ENCODE measurements at regions not wholly inside any gene's neighbourhood (a gene's known extent, or its start where the extent isn't known, plus 50 kb on each side); places are given as distances from the start of the nearest gene placed in this dataset.

DNA sequence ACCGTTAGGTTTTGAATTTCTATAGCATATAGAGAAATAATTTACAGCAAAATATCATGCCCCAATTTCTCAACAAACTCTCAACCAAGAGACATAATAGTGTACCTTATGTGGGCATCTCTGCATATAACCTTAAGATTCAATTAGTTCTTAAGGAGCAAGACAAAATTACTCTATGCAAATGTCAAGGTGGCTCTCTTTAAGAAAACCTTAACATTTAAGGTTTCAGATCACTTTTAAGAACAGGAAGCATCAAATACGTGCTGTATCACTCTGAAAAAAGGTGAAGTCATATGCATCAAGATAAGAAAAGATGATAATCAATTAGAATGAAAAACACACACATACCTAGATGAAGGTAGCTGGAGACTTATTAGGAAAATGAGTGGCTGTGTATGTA is 728.0 kb downstream of the FLRT2 start:
- TF ChIP-seq POLR2AphosphoS5 (IDR thresholded peaks at IDR 0.05) (no peak), POLR2A (IDR thresholded peaks at IDR 0.05) (no peak)
- TF ChIP-seq, protein P1, sequence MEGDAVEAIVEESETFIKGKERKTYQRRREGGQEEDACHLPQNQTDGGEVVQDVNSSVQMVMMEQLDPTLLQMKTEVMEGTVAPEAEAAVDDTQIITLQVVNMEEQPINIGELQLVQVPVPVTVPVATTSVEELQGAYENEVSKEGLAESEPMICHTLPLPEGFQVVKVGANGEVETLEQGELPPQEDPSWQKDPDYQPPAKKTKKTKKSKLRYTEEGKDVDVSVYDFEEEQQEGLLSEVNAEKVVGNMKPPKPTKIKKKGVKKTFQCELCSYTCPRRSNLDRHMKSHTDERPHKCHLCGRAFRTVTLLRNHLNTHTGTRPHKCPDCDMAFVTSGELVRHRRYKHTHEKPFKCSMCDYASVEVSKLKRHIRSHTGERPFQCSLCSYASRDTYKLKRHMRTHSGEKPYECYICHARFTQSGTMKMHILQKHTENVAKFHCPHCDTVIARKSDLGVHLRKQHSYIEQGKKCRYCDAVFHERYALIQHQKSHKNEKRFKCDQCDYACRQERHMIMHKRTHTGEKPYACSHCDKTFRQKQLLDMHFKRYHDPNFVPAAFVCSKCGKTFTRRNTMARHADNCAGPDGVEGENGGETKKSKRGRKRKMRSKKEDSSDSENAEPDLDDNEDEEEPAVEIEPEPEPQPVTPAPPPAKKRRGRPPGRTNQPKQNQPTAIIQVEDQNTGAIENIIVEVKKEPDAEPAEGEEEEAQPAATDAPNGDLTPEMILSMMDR (IDR thresholded peaks at IDR 0.05), result no peak

All from breast epithelium (tissue), 3 donors.